B cell (primary cell): ENCODE measurements at regions not wholly inside any gene's neighbourhood (a gene's known extent, or its start where the extent isn't known, plus 50 kb on each side); places are given as distances from the start of the nearest gene placed in this dataset.

ENCODE experiments used
- ATAC-seq: fragments of 200-7000 bp; cut with Tn5 transposase; one replicate; pipeline ENCODE4 v1.10.0; 2021; ENCODE audit warnings: low read depth, mild to moderate bottlenecking, moderate number of reproducible peaks, moderate library complexity
- CTCF ChIA-PET: fragments of 350-600 bp; sonication (Branson Sonifier 250); formaldehyde crosslinking; loops from one replicate; lab custom pipeline; 2021; ENCODE audit warnings: antibody characterized with exemption, inconsistent platforms; lab: Charles Lee
- POLR2A ChIA-PET: fragments of 350-600 bp; sonication (Branson Sonifier 250); formaldehyde crosslinking; loops from one replicate; lab custom pipeline; 2021; ENCODE audit warnings: antibody characterized with exemption; lab: Charles Lee
- DNase-seq: peaks from one replicate; pipeline ENCODE4 v3.0.0; 2013
- H2AFZ ChIP-seq: 2 replicates; pipeline ENCODE4 v1.6.1; 2012; ENCODE audit warnings: mild to moderate bottlenecking, low read depth, low read length; ENCODE audit not compliant: insufficient read depth, poor library complexity, severe bottlenecking
- H3K27ac ChIP-seq, 2 donors: 1 replicate in 1 of 2; 2 replicates in 1 of 2; pipeline ENCODE4 v1.5.1; 2012 to 2013; ENCODE audit warnings: low read length in 2 of 2, mild to moderate bottlenecking in 2 of 2, moderate library complexity in 1 of 2
- H3K27me3 ChIP-seq, 4 experiments: fragments of 200-600 bp in 1 of 4; sonication (generic) in 1 of 4; replicated peaks in 1 of 4; 1 replicate in 2 of 4; 2 replicates in 2 of 4; pipeline versions ENCODE4 v1.6.1 to v1.7.0; 2013 to 2016; ENCODE audit warnings: low read length in 3 of 4, mild to moderate bottlenecking in 2 of 4, mixed read lengths in 1 of 4, moderate library complexity in 1 of 4; ENCODE audit not compliant: insufficient read depth in 4 of 4, control insufficient read depth in 3 of 4; ENCODE audit errors: control extremely low read depth in 1 of 4
- H3K36me3 ChIP-seq, 2 experiments: replicated peaks in 1 of 2; 1 replicate in 1 of 2; 2 replicates in 1 of 2; pipeline versions ENCODE4 v1.6.1 to v1.7.1; 2013; ENCODE audit warnings: low read length in 1 of 2; ENCODE audit not compliant: insufficient read depth in 2 of 2, control insufficient read depth in 1 of 2; ENCODE audit errors: control extremely low read depth in 1 of 2, extremely low read depth in 1 of 2
- H3K4me1 ChIP-seq, 2 donors: fragments of 200-600 bp in 1 of 2; sonication (generic) in 1 of 2; 1 replicate in 1 of 2; 2 replicates in 1 of 2; pipeline versions ENCODE4 v1.5.1 to v1.6.1; 2013 to 2017; ENCODE audit warnings: low read length in 2 of 2; ENCODE audit not compliant: control insufficient read depth in 2 of 2, insufficient read depth in 2 of 2
- H3K4me2 ChIP-seq: replicated peaks from 2 replicates; pipeline ENCODE3; 2012; ENCODE audit warnings: mild to moderate bottlenecking, low read depth, low read length; ENCODE audit not compliant: poor library complexity, severe bottlenecking
- H3K4me3 ChIP-seq, 5 experiments: fragments of 200-600 bp in 1 of 5; sonication (generic) in 1 of 5; 1 replicate in 3 of 5; 2 replicates in 2 of 5; pipeline versions ENCODE4 v1.5.1 to v1.7.0; 2011 to 2016; ENCODE audit warnings: low read length in 4 of 5, mild to moderate bottlenecking in 4 of 5, low read depth in 2 of 5, control low read depth in 1 of 5, moderate library complexity in 1 of 5; ENCODE audit not compliant: insufficient read depth in 1 of 5; ENCODE audit errors: control extremely low read depth in 1 of 5, extremely low read depth in 1 of 5
- H3K79me2 ChIP-seq: fragments of 200-600 bp; sonication (generic); one replicate; pipeline ENCODE4 v1.6.0; 2016; ENCODE audit warnings: low read length; ENCODE audit not compliant: control insufficient read depth, insufficient read depth
- H3K9ac ChIP-seq: fragments of 200-600 bp; sonication (generic); 2 replicates; pipeline ENCODE4 v1.6.1; 2017; ENCODE audit warnings: mild to moderate bottlenecking, low read length, moderate library complexity
- H3K9me3 ChIP-seq, 3 donors: one replicate each; pipeline versions ENCODE4 v1.6.1 to v1.7.1; 2013; ENCODE audit warnings: low read length in 2 of 3; ENCODE audit not compliant: control insufficient read depth in 2 of 3, insufficient read depth in 1 of 3; ENCODE audit errors: control extremely low read depth in 1 of 3
- H4K20me1 ChIP-seq: 2 replicates; pipeline ENCODE4 v1.6.0; 2012; ENCODE audit warnings: mild to moderate bottlenecking, low read length; ENCODE audit not compliant: insufficient read depth, control insufficient read depth, poor library complexity, severe bottlenecking
- H3K27ac Mint-ChIP-seq: one replicate; pipeline ENCODE4 v1.8.0; 2021; ENCODE audit warnings: mixed read lengths
- H3K27me3 Mint-ChIP-seq: one replicate; pipeline ENCODE4 v1.8.0; 2021; ENCODE audit warnings: mixed read lengths
- H3K4me1 Mint-ChIP-seq: one replicate; pipeline ENCODE4 v1.8.0; 2021; ENCODE audit warnings: mixed read lengths
- H3K4me3 Mint-ChIP-seq: one replicate; pipeline ENCODE4 v1.8.0; 2021; ENCODE audit warnings: mixed read lengths
- H3K9me3 Mint-ChIP-seq: one replicate; pipeline ENCODE4 v1.8.0; 2022; ENCODE audit warnings: mixed read lengths; ENCODE audit not compliant: insufficient read depth
- CTCF ChIP-seq: fragments of 200-600 bp; IDR thresholded peaks from one replicate; pipeline ENCODE4 v1.8.0; 2022; ENCODE audit warnings: antibody characterized with exemption, mild to moderate bottlenecking
- EZH2 ChIP-seq: IDR thresholded peaks from 2 replicates; pipeline ENCODE4 v1.6.1; 2012; ENCODE audit warnings: borderline replicate concordance, low read depth, mild to moderate bottlenecking, moderate library complexity, low read length; ENCODE audit not compliant: insufficient read depth, poor library complexity, severe bottlenecking
- WGBS: methylation state at CpG from one replicate; pipeline ENCODE4 v1.1.5; 2013; ENCODE audit warnings: missing lambda C conversion rate; ENCODE audit not compliant: insufficient coverage; 5-methylcytosine and 5-hydroxymethylcytosine counted together
- intact Hi-C: fragments of 100-400 bp; cut with micrococcal nuclease; formaldehyde crosslinking; loops from one replicate; pipeline ENCODE4 v1.10.0; 2022

- Histone ChIP-seq H3K27me3 (no peaks in the 10 kb centered on the region), H2AFZ (no peak overlapping the region), H3K4me3 (no peak overlapping the region), H4K20me1 (no peaks in the 10 kb centered on the region), H3K4me2 (no peak overlapping the region), H3K27ac (no peak overlapping the region), H3K79me2 (no peaks in the 10 kb centered on the region), H3K9me3 (no peaks in the 10 kb centered on the region), H3K9ac (no peak overlapping the region), H3K4me1 (no peaks in the 10 kb centered on the region), H3K36me3 (no peaks in the 10 kb centered on the region)
- Mint-ChIP-seq H3K27ac (no peak overlapping the region), H3K9me3 (peaks cover 4% of the 10 kb centered on the region), H3K4me1 (no peaks in the 10 kb centered on the region), H3K27me3 (no peaks in the 10 kb centered on the region), H3K4me3 (no peak overlapping the region)
- intact Hi-C loops, result no loop called here
- DNase-seq (no peak), ATAC-seq (no peak)
- POLR2A ChIA-PET, result no interaction called here
- WGBS, result 96% methylated on average over 3 of the region's 3 CpGs
- TF ChIP-seq EZH2 (no peak), CTCF (no peak)
- CTCF ChIA-PET, result no interaction called here
Measured at GRCh38 chr4:36000941-36001557, 243.3 kb downstream of the ARAP2 start.

- Histone ChIP-seq H3K27ac (no peak overlapping the region), H3K9me3 (no peaks in the 10 kb centered on the region), H3K4me3 (no peak overlapping the region), H3K9ac (no peak overlapping the region), H3K79me2 (no peaks in the 10 kb centered on the region), H2AFZ (no peak overlapping the region), H3K36me3 (no peaks in the 10 kb centered on the region), H4K20me1 (no peaks in the 10 kb centered on the region), H3K4me1 (no peaks in the 10 kb centered on the region), H3K4me2 (no peak overlapping the region), H3K27me3 (no peaks in the 10 kb centered on the region)
- H3K27me3 Mint-ChIP-seq, result no peaks in the 10 kb centered on the region
- intact Hi-C loops, result no loop called here
- 94% methylated on average over 9 of the region's 12 CpGs for WGBS
- POLR2A ChIA-PET, result no interaction called here
- ATAC-seq (no peak), DNase-seq (no peak)
- TF ChIP-seq CTCF, result no peak
- no peak for TF ChIP-seq EZH2
- H3K4me3 Mint-ChIP-seq, result no peak overlapping the region
- no peak overlapping the region for H3K27ac Mint-ChIP-seq
- CTCF ChIA-PET, result interaction anchor here (0.6 kb wide), 1 partner anchor 11 kb away, joined by 3 read pairs; no protein-coding TSS in a partner anchor
- peaks cover 4% of the 10 kb centered on the region for H3K9me3 Mint-ChIP-seq
- no peaks in the 10 kb centered on the region for H3K4me1 Mint-ChIP-seq
Measured at GRCh38 chr4:36003051-36003450, 241.3 kb downstream of the ARAP2 start.
